ES-I3 (cell line): ENCODE measurements at regions not wholly inside any gene's neighbourhood (a gene's known extent, or its start where the extent isn't known, plus 50 kb on each side); places are given as distances from the start of the nearest gene placed in this dataset.

Experiments
- H3K36me3 ChIP-seq: 2 replicates; pipeline ENCODE4 v1.6.1; 2013; ENCODE audit warnings: mild to moderate bottlenecking, low read length, control low read depth, moderate library complexity; ENCODE audit not compliant: insufficient read depth
- H3K4me1 ChIP-seq: 2 replicates; pipeline ENCODE4 v1.6.1; 2013; ENCODE audit warnings: mild to moderate bottlenecking, control low read depth, low read length; ENCODE audit not compliant: insufficient read depth
- H3K9ac ChIP-seq: 2 replicates; pipeline ENCODE4 v1.6.1; 2013; ENCODE audit warnings: low read depth, mild to moderate bottlenecking, low read length, moderate library complexity
- H3K9me3 ChIP-seq: 2 replicates; pipeline ENCODE4 v1.6.1; 2013; ENCODE audit warnings: mild to moderate bottlenecking, low read length, moderate library complexity; ENCODE audit not compliant: control insufficient read depth, insufficient read depth

GRCh38 chr7:42381161-42381560 lies 144.2 kb upstream of the GLI3 start:
- H3K9ac ChIP-seq = no peak overlapping the region
- no peaks in the 10 kb centered on the region for H3K36me3 ChIP-seq
- no peaks in the 10 kb centered on the region for H3K4me1 ChIP-seq
- H3K9me3 ChIP-seq = no peaks in the 10 kb centered on the region

GRCh38 chr7:42380401-42380800 lies 143.4 kb upstream of the GLI3 start:
- H3K4me1 ChIP-seq = no peaks in the 10 kb centered on the region
- no peaks in the 10 kb centered on the region for H3K36me3 ChIP-seq
- no peaks in the 10 kb centered on the region for H3K9me3 ChIP-seq
- no peak overlapping the region for H3K9ac ChIP-seq

- Histone ChIP-seq H3K9me3 (peaks cover 5% of the 10 kb centered on the region; the same call in 1 of the 2 replicates), H3K9ac (no peak overlapping the region), H3K4me1 (no peaks in the 10 kb centered on the region), H3K36me3 (no peaks in the 10 kb centered on the region)
Observed at GRCh38 chr7:42378149-42378548, 141.1 kb upstream of the GLI3 start.

GRCh38 chr7:42373285-42373684 lies 136.3 kb upstream of the GLI3 start:
- Histone ChIP-seq H3K9me3 (peaks cover 5% of the 10 kb centered on the region; the same call in 1 of the 2 replicates), H3K9ac (no peak overlapping the region), H3K4me1 (no peaks in the 10 kb centered on the region), H3K36me3 (no peaks in the 10 kb centered on the region)

- Histone ChIP-seq H3K9me3 (peaks cover 5% of the 10 kb centered on the region; the same call in 1 of the 2 replicates), H3K9ac (no peak overlapping the region), H3K4me1 (no peaks in the 10 kb centered on the region), H3K36me3 (no peaks in the 10 kb centered on the region)
Observed at GRCh38 chr7:42372479-42372878, 135.5 kb upstream of the GLI3 start.

GRCh38 chr7:42359946-42360345 lies 122.9 kb upstream of the GLI3 start:
- Histone ChIP-seq H3K9ac (no peak overlapping the region), H3K9me3 (peaks cover 3% of the 10 kb centered on the region), H3K36me3 (no peaks in the 10 kb centered on the region), H3K4me1 (no peaks in the 10 kb centered on the region)

GRCh38 chr7:42351316-42351935 lies 114.4 kb upstream of the GLI3 start:
- Histone ChIP-seq H3K36me3 (no peaks in the 10 kb centered on the region), H3K9ac (no peak overlapping the region), H3K4me1 (peaks cover 10% of the 10 kb centered on the region; the same call in 1 of the 2 replicates), H3K9me3 (no peaks in the 10 kb centered on the region)

- Histone ChIP-seq H3K36me3 (no peaks in the 10 kb centered on the region), H3K9ac (no peak overlapping the region), H3K4me1 (peaks cover 13% of the 10 kb centered on the region), H3K9me3 (no peaks in the 10 kb centered on the region)
Observed at GRCh38 chr7:42350801-42351200, 113.8 kb upstream of the GLI3 start.

- H3K4me1 ChIP-seq = peaks cover 25% of the 10 kb centered on the region
Observed at GRCh38 chr7:42348631-42349030, 111.6 kb upstream of the GLI3 start.

GRCh38 chr7:42348071-42348470 lies 111.1 kb upstream of the GLI3 start:
- Histone ChIP-seq H3K9ac (no peak overlapping the region), H3K36me3 (no peaks in the 10 kb centered on the region), H3K4me1 (peaks cover 25% of the 10 kb centered on the region), H3K9me3 (no peaks in the 10 kb centered on the region)

More at GRCh38 chr7:42348631-42349030, 111.6 kb upstream of the GLI3 start:
- Histone ChIP-seq H3K9ac (no peak overlapping the region), H3K9me3 (no peaks in the 10 kb centered on the region), H3K36me3 (no peaks in the 10 kb centered on the region)

- H3K36me3 ChIP-seq = no peaks in the 10 kb centered on the region
- no peaks in the 10 kb centered on the region for H3K9me3 ChIP-seq
- no peak overlapping the region for H3K9ac ChIP-seq
- peaks cover 25% of the 10 kb centered on the region for H3K4me1 ChIP-seq
Observed at GRCh38 chr7:42347616-42348015, 110.6 kb upstream of the GLI3 start.

- Histone ChIP-seq H3K36me3 (no peaks in the 10 kb centered on the region), H3K9ac (no peak overlapping the region), H3K4me1 (peaks cover 25% of the 10 kb centered on the region), H3K9me3 (no peaks in the 10 kb centered on the region)
Observed at GRCh38 chr7:42345478-42346299, 108.7 kb upstream of the GLI3 start.

GRCh38 chr7:42344198-42344755 lies 107.3 kb upstream of the GLI3 start:
- Histone ChIP-seq H3K4me1 (peaks cover 32% of the 10 kb centered on the region), H3K9me3 (no peaks in the 10 kb centered on the region), H3K36me3 (no peaks in the 10 kb centered on the region), H3K9ac (no peak overlapping the region)

GRCh38 chr7:42342381-42342780 lies 105.4 kb upstream of the GLI3 start:
- peaks cover 36% of the 10 kb centered on the region for H3K4me1 ChIP-seq
- H3K36me3 ChIP-seq = no peaks in the 10 kb centered on the region
- no peak overlapping the region for H3K9ac ChIP-seq
- H3K9me3 ChIP-seq = no peaks in the 10 kb centered on the region

- Histone ChIP-seq H3K9me3 (no peaks in the 10 kb centered on the region), H3K9ac (no peak overlapping the region), H3K4me1 (peaks cover 26% of the 10 kb centered on the region), H3K36me3 (no peaks in the 10 kb centered on the region)
Observed at GRCh38 chr7:42340436-42340835, 103.4 kb upstream of the GLI3 start.
